ENCODE measurements at regions not wholly inside any gene's neighbourhood (a gene's known extent, or its start where the extent isn't known, plus 50 kb on each side); places are given as distances from the start of the nearest gene placed in this dataset.

DNA sequence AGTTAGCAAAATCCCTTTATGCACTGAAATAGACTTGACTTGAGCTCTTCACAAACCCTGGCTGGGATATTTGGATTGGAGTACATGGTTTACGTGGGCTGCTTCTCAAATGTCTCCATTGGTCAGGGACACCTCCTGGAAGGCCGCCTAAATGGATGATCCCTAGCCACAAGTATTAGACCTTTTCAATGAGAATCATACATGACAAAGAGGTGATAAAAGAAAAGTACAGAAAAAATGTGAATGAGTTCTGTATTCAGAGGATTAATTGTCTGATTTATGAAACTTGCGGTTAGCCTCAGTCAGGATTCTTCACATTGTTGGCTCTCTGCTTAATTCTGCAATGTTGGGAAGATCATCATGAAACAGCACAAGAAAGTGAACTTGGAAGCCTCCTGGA lies 752.8 kb upstream of the ADAMTS16 start:
- H3K27ac ChIP-seq: no peak overlapping the region
- ATAC-seq: no peak
- 55 to 60% methylated on average over 3 of the region's 3 CpGs for WGBS, 2 donors (ENCODE audit: low coverage in 1 of 2)
- no peaks in the 10 kb centered on the region for H3K27me3 ChIP-seq
- no peaks in the 10 kb centered on the region for H3K36me3 ChIP-seq
- H3K9me3 ChIP-seq: no peaks in the 10 kb centered on the region
- H3K4me1 ChIP-seq: no peaks in the 10 kb centered on the region
- no peak overlapping the region for H3K4me3 ChIP-seq
- TF ChIP-seq, protein P1, sequence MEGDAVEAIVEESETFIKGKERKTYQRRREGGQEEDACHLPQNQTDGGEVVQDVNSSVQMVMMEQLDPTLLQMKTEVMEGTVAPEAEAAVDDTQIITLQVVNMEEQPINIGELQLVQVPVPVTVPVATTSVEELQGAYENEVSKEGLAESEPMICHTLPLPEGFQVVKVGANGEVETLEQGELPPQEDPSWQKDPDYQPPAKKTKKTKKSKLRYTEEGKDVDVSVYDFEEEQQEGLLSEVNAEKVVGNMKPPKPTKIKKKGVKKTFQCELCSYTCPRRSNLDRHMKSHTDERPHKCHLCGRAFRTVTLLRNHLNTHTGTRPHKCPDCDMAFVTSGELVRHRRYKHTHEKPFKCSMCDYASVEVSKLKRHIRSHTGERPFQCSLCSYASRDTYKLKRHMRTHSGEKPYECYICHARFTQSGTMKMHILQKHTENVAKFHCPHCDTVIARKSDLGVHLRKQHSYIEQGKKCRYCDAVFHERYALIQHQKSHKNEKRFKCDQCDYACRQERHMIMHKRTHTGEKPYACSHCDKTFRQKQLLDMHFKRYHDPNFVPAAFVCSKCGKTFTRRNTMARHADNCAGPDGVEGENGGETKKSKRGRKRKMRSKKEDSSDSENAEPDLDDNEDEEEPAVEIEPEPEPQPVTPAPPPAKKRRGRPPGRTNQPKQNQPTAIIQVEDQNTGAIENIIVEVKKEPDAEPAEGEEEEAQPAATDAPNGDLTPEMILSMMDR (IDR thresholded peaks at IDR 0.05): no peak
- TF ChIP-seq POLR2A (IDR thresholded peaks at IDR 0.05) (no peak), POLR2AphosphoS5 (IDR thresholded peaks at IDR 0.05) (no peak), EP300 (IDR thresholded peaks at IDR 0.05) (no peak)

DNA sequence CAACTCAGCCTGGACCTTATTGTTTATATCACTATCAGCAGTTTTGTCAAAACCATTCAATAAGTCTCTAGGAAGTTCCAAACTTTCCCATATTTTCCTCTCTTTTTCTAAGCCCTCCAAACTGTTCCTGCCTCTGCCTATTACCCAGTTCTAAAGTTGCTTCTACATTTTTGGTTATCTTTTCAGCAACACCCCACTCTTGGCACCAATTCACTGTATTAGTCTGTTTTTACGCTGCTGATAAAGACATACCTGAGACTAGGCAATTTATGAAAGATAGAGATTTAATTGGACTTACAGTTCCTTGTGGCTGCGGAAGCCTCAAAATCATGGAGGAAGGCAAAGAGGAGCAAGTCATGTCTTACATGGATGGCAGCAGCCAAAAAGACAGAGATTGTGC lies 744.4 kb upstream of the ADAMTS16 start:
- Histone ChIP-seq H3K27me3 (no peaks in the 10 kb centered on the region), H3K36me3 (no peaks in the 10 kb centered on the region), H3K4me1 (no peaks in the 10 kb centered on the region), H3K27ac (no peak overlapping the region), H3K9me3 (peaks cover 0 to 17% (median 0%) of the 10 kb centered on the region in 3 donors), H3K4me3 (no peak overlapping the region)
- no peak for TF ChIP-seq POLR2AphosphoS5 (IDR thresholded peaks at IDR 0.05)
- TF ChIP-seq, protein P1 (IDR thresholded peaks at IDR 0.05): no peak
- 44 to 71% methylated on average over 2 of the region's 2 CpGs for WGBS, 2 donors (ENCODE audit: low coverage in 1 of 2)
- ATAC-seq: no peak

DNA sequence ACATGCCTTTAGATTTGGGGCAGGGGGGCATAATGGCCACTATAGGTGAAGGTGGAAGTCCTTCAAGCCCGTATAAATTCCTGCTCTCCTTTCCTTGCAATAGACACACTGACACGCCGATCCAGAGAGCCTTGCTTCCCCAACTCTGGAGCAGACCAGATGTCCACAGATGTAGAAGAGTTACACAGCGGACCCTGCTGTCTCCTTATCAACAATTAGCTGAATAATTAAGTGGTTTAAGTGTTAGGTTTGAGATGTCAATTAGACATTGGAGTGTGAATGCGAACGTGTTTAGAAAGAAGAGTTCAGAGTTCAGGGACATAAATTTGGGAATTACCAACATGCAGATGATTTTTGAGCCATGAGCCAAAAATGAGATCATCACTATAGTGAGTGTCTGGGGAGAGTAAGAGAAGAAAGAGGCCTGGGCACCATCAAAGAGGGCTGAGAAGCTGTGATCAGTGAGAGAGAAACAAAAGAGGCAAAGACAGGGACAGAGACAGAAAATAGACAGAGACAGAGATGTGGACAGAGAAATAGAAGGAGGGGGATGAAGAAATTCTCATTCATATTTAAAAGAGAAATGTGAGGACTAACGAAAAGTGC lies 734.4 kb upstream of the ADAMTS16 start:
- H3K27me3 ChIP-seq: peaks cover 11% of the 10 kb centered on the region
- no peak for ATAC-seq
- TF ChIP-seq EP300 (IDR thresholded peaks at IDR 0.05) (no peak), POLR2A (IDR thresholded peaks at IDR 0.05) (no peak), POLR2AphosphoS5 (IDR thresholded peaks at IDR 0.05) (no peak)
- TF ChIP-seq, protein P1 (IDR thresholded peaks at IDR 0.05): no peak
- no peaks in the 10 kb centered on the region for H3K9me3 ChIP-seq
- WGBS, 2 donors (ENCODE audit: low coverage in 1 of 2): 48 to 100% methylated on average over 1 to 7 of the region's 7 CpGs
- no peak overlapping the region for H3K27ac ChIP-seq
- no peak overlapping the region for H3K4me3 ChIP-seq
- H3K36me3 ChIP-seq: no peaks in the 10 kb centered on the region
- no peaks in the 10 kb centered on the region for H3K4me1 ChIP-seq

DNA sequence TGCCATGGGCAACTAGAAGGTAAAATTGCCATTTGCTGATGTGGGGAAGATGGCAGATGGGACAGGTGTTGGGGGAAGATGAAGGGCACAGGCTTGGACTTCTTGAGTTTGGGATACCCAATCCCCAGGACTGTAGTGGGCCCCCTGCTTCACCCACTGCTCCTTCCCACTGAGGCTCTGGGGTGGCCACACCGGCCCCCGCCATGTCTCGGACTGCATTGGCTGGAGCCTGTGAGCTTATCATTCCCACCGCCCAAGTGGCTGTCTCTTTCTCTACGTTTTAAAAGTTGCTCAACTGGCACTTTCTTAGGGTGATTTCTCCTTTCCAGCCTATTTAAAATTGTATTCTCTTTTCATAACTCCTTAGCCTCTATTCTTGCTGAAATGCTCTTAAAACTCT lies 730.0 kb upstream of the ADAMTS16 start:
- no peak overlapping the region for H3K27ac ChIP-seq
- TF ChIP-seq POLR2A (IDR thresholded peaks at IDR 0.05) (no peak), EP300 (IDR thresholded peaks at IDR 0.05) (no peak), POLR2AphosphoS5 (IDR thresholded peaks at IDR 0.05) (no peak)
- TF ChIP-seq, protein P1 (IDR thresholded peaks at IDR 0.05): no peak
- 85 to 89% methylated on average over 5 of the region's 5 CpGs for WGBS, 2 donors (ENCODE audit: low coverage in 1 of 2)
- H3K4me1 ChIP-seq: no peaks in the 10 kb centered on the region
- ATAC-seq: no peak
- no peaks in the 10 kb centered on the region for H3K9me3 ChIP-seq
- peaks cover 14% of the 10 kb centered on the region for H3K27me3 ChIP-seq
- H3K4me3 ChIP-seq: no peak overlapping the region
- H3K36me3 ChIP-seq: no peaks in the 10 kb centered on the region

DNA sequence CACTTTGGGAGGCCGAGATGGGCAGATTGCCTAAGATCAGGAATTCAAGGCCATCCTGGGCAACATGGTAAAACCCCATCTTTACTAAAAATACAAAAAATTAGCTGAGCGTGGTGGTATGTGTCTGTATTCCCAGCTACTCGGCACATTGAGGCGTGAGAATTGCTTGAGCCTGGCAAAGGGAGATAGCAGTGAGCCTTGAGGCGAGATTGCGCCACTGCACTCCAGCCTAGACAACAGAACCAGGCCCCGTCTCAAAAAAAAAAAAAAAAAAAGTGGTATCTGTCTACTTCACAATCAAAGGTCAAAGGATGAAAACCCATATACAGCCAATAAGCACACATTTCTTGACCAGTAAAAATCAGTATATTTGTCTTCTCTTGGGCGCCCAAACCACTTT lies 728.5 kb upstream of the ADAMTS16 start:
- peaks cover 8% of the 10 kb centered on the region for H3K27me3 ChIP-seq
- H3K9me3 ChIP-seq: no peaks in the 10 kb centered on the region
- H3K36me3 ChIP-seq: no peaks in the 10 kb centered on the region
- TF ChIP-seq POLR2A (IDR thresholded peaks at IDR 0.05) (no peak), POLR2AphosphoS5 (IDR thresholded peaks at IDR 0.05) (no peak), EP300 (IDR thresholded peaks at IDR 0.05) (no peak)
- TF ChIP-seq, protein P1 (IDR thresholded peaks at IDR 0.05): no peak
- H3K4me3 ChIP-seq: no peak overlapping the region
- 73 to 90% methylated on average over 2 to 8 of the region's 8 CpGs for WGBS, 2 donors (ENCODE audit: low coverage in 1 of 2)
- H3K27ac ChIP-seq: no peak overlapping the region
- no peak for ATAC-seq
- H3K4me1 ChIP-seq: no peaks in the 10 kb centered on the region
